ENCODE measurements at regions not wholly inside any gene's neighbourhood (a gene's known extent, or its start where the extent isn't known, plus 50 kb on each side); places are given as distances from the start of the nearest gene placed in this dataset.

- TF ChIP-seq CHD2 (IDR thresholded peaks at IDR 0.05; ENCODE audit: low read length, partially characterized antibody) (no peak), FOXM1 (IDR thresholded peaks at IDR 0.05; ENCODE audit: low read depth) (no peak), NFIC (IDR thresholded peaks at IDR 0.05; ENCODE audit: borderline replicate concordance) (no peak), GATA2 (CRISPR knock-in tag; IDR thresholded peaks at IDR 0.05) (no peak)
- TF ChIP-seq, protein P1, sequence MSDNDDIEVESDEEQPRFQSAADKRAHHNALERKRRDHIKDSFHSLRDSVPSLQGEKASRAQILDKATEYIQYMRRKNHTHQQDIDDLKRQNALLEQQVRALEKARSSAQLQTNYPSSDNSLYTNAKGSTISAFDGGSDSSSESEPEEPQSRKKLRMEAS (IDR thresholded peaks at IDR 0.05; ENCODE audit: low read depth) = no peak
- TF ChIP-seq, protein P2, sequence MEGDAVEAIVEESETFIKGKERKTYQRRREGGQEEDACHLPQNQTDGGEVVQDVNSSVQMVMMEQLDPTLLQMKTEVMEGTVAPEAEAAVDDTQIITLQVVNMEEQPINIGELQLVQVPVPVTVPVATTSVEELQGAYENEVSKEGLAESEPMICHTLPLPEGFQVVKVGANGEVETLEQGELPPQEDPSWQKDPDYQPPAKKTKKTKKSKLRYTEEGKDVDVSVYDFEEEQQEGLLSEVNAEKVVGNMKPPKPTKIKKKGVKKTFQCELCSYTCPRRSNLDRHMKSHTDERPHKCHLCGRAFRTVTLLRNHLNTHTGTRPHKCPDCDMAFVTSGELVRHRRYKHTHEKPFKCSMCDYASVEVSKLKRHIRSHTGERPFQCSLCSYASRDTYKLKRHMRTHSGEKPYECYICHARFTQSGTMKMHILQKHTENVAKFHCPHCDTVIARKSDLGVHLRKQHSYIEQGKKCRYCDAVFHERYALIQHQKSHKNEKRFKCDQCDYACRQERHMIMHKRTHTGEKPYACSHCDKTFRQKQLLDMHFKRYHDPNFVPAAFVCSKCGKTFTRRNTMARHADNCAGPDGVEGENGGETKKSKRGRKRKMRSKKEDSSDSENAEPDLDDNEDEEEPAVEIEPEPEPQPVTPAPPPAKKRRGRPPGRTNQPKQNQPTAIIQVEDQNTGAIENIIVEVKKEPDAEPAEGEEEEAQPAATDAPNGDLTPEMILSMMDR (IDR thresholded peaks at IDR 0.05) = no peak
- TF ChIP-seq, protein P3, sequence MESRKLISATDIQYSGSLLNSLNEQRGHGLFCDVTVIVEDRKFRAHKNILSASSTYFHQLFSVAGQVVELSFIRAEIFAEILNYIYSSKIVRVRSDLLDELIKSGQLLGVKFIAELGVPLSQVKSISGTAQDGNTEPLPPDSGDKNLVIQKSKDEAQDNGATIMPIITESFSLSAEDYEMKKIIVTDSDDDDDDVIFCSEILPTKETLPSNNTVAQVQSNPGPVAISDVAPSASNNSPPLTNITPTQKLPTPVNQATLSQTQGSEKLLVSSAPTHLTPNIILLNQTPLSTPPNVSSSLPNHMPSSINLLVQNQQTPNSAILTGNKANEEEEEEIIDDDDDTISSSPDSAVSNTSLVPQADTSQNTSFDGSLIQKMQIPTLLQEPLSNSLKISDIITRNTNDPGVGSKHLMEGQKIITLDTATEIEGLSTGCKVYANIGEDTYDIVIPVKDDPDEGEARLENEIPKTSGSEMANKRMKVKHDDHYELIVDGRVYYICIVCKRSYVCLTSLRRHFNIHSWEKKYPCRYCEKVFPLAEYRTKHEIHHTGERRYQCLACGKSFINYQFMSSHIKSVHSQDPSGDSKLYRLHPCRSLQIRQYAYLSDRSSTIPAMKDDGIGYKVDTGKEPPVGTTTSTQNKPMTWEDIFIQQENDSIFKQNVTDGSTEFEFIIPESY (IDR thresholded peaks at IDR 0.05; ENCODE audit: borderline replicate concordance, low read depth) = no peak
Observed at GRCh38 chr11:28797536-28797935, 689.3 kb downstream of the METTL15 start.
